NCI-H82 treated with DMSO at 0.1 percent for 48 hours (cell line): ENCODE measurements at regions not wholly inside any gene's neighbourhood (a gene's known extent, or its start where the extent isn't known, plus 50 kb on each side); places are given as distances from the start of the nearest gene placed in this dataset.

Experiments used
- DNase-seq: peaks from one replicate; lab custom pipeline; 2025; ENCODE audit not compliant: unreplicated experiment; lab: John Stamatoyannopoulos, UW

- DNase-seq = no peak
Observed at GRCh38 chr1:58861506-58861905, 77.7 kb upstream of the JUN start.

DNA sequence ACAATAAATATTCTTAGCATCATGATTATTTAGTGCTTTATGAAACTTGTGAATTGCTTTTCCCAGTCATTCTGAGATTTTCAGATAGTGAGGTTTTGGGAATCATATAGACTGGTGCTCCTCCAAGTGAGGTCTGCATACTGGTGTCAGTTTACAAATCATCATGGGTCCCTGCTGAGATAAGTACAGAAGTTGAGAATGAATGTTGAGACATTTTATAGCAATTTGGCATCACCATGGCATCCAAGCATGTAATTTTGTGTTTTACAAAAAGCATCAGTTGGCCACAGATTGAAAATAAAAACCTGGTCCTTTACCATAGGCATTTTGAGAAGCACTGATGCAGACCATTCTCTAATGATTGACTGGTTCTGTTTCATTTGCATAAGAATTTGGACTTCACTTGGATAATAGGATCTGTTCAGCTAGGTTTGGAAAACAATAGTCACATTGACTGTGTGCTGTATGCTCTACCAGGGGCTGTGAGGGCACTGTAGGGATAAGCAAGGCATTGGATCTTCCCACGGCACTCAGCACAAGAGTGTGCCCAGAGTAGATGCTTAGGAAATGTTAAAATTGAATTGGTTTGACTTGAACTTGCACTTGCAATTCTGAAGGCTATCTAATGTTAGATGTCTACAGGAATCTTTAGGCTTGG is 79.0 kb upstream of the JUN start:
- no peak for DNase-seq

GRCh38 chr1:58864654-58865053 is 80.8 kb upstream of the JUN start:
- DNase-seq = no peak

DNA sequence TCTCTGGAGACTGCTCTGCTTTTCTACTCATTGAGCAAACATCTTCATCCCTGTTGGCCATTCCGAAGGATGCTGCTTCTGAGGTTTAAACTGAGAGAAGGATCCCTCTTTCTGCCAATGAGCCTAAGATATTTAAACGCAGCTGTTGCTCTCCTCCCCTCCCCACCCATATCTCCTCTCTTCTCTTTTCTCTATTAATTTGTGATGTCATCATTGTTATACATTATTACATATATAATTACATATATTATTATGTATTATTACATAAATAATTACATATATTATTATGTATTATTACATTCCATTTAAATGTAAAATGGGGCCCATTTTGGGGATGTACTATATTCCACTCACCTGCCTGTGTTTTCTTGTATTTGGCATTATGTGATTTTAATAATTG is 82.7 kb upstream of the JUN start:
- no peak for DNase-seq

DNA sequence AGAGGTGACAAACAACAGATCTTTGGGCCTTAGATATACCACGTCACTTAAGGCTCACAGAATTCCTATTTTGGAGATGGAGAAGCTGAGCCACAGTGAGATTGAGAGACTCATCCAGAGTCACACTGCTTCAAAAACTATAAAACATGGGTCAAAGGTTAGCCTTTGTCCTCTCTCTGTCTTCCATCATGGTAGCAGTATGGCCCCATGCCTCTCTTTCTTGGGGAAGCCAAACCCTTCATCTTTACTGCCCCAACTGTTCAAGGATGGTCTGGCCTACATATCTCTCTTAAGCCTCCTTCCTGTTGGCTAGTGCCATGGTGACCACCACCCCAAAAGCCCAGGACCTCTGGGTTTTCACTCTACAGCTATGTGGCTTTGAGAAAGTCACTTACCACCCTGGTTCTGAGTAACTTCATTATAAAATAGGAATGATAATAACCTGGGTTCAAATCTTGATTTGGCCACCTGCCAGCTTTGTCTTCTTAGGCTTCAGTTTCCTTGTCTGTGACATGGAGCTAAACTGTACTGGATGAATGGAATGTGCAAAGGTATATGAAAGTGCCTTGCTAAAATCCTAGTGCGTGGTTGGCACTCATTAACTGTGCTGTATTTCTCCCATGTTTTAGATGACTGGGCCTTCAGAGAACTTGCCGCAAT is 85.9 kb upstream of the JUN start:
- no peak for DNase-seq

GRCh38 chr1:58870298-58870676 is 86.4 kb upstream of the JUN start:
- DNase-seq = no peak

DNA sequence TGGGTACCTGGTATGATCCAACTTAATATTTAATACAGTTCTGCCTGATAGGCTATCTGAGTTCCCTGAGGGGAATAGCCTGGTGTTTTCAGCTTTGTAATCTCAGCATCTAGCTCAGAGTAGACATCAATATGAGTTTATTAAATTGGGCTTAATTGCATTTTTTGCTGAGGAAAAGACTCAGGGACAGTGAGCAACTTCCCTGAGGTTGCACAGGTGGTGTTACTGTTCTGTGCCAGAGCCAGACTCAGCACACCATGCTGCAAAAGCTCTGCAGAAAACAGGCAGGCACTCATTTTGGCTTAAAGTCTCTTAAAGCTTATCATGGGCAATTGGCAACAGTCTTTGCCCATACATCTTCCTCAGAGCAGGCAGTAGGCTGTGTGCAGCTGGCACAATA is 90.5 kb upstream of the JUN start:
- DNase-seq = no peak

GRCh38 chr1:58874757-58875755 is 91.2 kb upstream of the JUN start:
- no peak for DNase-seq

GRCh38 chr1:58879464-58879863 is 95.6 kb upstream of the JUN start:
- DNase-seq = no peak

DNA sequence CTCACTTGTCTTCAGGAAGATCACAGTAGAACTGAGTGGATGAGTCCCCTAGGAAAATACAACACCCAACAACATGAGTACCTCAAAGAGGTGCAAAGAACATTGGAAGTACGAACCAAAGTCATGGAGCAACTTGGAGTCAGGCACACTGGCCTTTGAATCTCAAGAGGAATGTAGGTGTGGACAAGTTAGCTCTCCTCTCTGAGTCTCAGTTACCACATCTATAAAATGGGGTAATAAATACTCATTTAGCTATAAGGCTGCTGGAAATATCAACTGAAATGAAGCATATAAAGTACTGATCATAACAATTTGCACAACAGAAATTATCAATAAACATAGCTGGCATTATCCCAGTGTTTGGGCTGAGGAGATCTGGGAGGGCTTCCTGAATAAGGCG is 96.7 kb upstream of the JUN start:
- DNase-seq = no peak

- DNase-seq = no peak
Observed at GRCh38 chr1:58881471-58881994, 97.7 kb upstream of the JUN start.

DNA sequence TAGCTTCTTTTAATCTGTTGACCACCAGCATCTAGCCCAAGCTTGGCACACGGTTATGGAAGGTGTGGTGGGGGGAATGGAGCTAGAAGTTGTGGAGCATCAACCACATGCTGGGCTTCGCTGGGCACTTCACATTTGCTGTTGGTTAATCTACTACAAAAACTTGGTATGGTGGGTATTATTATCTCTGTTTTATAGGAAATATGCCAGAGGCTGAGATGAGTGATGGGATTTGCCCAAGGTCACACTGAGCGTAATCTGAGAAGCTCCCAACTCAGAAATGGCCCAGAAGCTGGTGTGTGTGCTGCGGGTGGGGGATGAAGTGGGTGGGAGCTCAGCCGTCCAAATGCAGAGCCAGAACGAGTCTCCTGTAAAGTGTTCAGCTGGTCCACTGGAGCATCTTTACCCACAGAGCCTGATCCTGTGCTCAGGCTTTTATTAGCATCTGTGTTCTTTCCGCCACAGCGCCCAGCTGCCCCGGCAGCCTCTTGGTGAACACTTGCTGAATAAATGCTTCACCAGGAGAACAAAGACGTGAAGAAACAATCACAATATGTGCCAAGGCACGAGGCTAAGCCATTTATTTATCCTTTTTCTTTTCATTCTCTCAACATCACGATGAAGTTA is 98.6 kb upstream of the JUN start:
- DNase-seq = no peak

DNA sequence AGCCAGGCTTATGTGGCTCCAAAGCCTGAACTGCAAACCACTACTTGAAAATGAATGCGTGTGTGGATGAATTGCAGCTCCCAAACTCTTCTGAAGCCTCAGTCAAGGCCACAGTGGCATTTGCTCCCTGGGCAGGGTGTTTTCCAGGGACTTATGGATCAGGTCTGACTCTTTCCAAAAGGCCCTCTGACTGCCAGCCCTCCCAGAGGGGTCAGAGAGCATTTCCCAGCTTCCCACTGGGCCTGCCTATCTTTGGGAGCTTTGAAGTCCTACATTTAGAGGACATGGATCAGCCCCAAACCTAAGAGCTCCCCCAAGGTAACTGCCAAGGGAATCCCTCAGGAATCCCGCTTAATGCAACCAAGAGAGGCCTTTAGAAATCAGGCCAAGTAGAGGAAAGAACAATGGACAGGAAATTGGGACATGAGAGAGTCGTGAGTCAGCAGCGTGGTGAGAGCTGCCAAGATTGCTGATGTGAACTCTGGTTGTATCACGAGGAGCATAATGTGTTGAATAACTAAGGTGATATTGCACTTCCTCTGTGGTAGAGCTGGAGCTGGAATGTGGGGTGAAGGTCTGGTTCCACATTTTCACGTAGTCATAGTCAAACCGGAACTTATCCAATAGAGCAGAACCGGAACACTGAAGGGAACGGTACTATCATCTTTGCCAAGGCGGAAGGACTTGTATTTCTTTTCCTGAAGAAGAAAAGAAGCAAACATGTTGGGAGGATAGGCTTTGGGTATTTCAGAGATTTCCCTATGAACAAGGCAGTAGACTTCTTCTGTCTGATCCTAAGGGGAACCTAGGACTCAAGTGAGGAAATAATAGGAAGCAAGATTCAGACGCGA is 99.4 kb upstream of the JUN start:
- no peak for DNase-seq

DNA sequence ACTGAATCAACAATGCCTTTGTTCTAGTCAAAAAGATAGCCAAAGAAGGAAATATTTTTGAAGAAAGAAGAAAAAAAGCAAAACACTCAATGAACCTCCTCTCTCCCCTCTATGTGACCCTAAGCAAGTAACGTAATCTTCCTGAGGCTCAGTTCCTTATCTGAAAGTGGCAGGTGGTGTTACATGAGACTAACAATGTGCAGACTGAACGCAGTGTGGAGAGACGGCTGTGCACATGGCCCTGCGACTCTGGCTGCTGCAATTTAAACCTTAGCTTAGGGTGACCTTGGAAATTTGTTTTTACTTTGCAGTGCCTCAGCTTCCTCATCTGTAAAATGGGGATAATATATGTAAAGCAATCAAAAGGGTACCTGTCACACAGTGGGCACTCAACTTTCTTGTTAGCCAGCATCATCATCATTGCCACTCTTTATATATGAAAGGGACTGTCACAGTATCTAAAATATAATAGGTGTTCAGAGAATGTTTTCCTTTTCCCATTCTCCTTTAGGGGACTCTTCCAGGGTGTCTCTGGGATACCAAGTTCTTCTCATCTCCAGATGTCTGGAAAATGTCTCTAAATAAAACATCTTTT is 100.1 kb upstream of the JUN start:
- DNase-seq = no peak

GRCh38 chr1:58884706-58885661 is 101.1 kb upstream of the JUN start:
- DNase-seq = no peak

DNA sequence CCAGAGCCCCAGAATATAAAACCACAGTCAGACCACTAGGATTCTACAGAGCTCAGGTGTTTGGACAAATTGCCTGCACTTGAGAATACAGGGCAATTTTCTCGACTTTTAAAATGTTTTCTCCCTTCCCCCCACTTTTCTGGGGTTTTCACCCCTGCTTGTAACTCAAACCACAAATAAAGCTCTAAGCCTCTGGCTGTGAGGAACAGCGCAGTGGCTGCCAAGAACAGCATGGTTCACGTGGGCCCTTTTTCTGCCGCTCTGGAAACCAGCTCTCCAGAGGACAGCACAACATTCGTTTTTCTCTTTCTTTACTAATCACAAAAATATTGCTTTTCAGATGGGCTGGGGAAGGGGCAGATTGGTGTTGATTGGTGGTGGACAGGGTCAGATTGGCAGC is 102.2 kb upstream of the JUN start:
- no peak for DNase-seq

GRCh38 chr1:58886611-58887010 is 102.8 kb upstream of the JUN start:
- no peak for DNase-seq

GRCh38 chr1:58887059-58887458 is 103.2 kb upstream of the JUN start:
- DNase-seq = no peak

DNA sequence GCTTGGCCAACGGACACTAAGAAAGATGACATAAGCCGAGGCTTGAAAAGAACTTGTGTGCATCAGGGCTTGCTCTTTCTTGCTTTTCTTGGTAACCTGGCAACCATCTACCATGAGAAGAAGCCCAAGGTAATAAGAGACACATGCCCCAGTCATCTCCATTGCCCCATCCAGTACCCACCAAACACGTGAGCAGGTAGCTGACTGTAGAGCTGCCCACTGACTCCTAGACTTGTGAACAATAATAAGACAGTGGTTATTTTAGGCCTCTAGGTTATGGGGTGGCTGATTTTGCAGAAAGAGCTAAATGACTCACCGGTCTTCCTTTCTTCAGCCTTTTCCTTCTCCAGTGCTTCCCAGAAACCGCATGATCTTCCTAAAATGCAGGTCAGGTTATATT is 105.0 kb upstream of the JUN start:
- no peak for DNase-seq
